ENCODE measurements at regions not wholly inside any gene's neighbourhood (a gene's known extent, or its start where the extent isn't known, plus 50 kb on each side); places are given as distances from the start of the nearest gene placed in this dataset.
A peak's percentile ranks its signal among the peaks of the same experiment; 100 is the strongest.

GRCh38 chr5:139733698-139734538 lies 61.7 kb upstream of the PSD2 start:
- DNase-seq (ENCODE audit: low read depth), result no peak
- no peak overlapping the region for H3K4me3 ChIP-seq (ENCODE audit: low read depth, low read length)
- no peak for TF ChIP-seq CTCF (IDR thresholded peaks at IDR 0.05; ENCODE audit: insufficient read depth, low read depth, low read length, missing control alignments)

DNA sequence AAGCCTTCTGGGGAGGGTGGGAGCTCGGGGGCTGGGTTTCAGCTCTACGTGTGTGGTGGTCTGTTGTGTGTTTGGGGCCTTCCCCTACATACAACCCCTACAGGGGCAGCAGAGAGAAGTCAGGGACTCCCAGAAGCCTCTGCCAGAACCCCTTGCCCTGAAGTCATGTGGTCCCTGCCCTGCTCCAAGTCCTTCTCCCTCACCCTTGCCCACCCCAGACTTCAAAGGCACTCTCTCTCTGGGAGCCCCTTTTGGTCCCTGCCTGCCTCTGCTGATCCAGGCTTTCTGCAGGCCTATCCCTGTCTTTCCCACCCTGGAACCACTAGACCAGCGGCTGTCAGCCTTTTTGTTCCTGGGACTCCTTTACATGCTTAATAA lies 61.1 kb upstream of the PSD2 start:
- no peak for DNase-seq (ENCODE audit: low read depth)
- TF ChIP-seq CTCF (IDR thresholded peaks at IDR 0.05; ENCODE audit: insufficient read depth, low read depth, low read length, missing control alignments), result no peak
- no peak overlapping the region for H3K4me3 ChIP-seq (ENCODE audit: low read depth, low read length)

GRCh38 chr5:139738193-139739149 lies 57.1 kb upstream of the PSD2 start:
- no peak for DNase-seq (ENCODE audit: low read depth)
- H3K4me3 ChIP-seq (ENCODE audit: low read depth, low read length), result no peak overlapping the region
- no peak for TF ChIP-seq CTCF (IDR thresholded peaks at IDR 0.05; ENCODE audit: insufficient read depth, low read depth, low read length, missing control alignments)

DNA sequence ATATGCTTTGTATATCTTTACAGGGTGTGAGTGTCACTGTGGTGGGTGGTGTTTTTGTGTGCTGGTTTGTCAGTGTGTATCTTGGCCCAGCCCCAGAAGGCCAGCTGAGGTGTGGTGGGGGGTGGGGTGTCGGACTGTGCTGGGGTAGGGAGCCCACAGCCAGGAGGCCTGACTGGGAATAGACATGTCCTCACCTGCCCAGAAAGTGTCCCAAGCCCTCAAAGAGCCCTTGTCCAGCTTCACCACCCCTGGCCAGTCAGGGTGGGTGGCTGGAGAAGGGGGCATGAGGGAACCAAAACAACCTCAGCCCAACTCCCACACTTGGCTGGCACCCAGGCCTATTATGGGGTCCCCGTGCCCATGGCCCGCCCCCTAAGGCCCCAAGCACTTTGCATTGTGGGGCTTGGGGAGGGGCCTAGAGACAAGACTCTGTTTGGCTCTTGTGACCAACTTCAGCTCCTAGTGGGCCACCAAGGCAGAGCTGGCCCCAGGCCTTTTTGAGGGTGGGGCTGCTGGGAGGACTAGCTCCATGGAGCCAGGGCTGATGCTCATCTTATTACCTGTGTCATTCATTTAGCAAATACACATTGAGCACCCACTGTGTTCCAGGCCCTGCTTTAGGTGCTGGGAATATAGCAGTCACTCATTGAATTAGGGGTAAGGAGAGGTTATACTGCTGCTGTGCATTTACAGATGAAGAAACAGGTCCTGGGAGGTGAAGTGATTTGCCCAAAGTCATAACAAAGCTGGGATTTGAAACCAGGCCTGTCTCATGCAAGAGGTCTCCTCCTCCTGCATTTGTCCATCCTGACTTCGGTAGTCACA lies 56.2 kb upstream of the PSD2 start:
- no peak overlapping the region for H3K4me3 ChIP-seq (ENCODE audit: low read depth, low read length)
- no peak for DNase-seq (ENCODE audit: low read depth)
- TF ChIP-seq CTCF (IDR thresholded peaks at IDR 0.05; ENCODE audit: insufficient read depth, low read depth, low read length, missing control alignments), result no peak

DNA sequence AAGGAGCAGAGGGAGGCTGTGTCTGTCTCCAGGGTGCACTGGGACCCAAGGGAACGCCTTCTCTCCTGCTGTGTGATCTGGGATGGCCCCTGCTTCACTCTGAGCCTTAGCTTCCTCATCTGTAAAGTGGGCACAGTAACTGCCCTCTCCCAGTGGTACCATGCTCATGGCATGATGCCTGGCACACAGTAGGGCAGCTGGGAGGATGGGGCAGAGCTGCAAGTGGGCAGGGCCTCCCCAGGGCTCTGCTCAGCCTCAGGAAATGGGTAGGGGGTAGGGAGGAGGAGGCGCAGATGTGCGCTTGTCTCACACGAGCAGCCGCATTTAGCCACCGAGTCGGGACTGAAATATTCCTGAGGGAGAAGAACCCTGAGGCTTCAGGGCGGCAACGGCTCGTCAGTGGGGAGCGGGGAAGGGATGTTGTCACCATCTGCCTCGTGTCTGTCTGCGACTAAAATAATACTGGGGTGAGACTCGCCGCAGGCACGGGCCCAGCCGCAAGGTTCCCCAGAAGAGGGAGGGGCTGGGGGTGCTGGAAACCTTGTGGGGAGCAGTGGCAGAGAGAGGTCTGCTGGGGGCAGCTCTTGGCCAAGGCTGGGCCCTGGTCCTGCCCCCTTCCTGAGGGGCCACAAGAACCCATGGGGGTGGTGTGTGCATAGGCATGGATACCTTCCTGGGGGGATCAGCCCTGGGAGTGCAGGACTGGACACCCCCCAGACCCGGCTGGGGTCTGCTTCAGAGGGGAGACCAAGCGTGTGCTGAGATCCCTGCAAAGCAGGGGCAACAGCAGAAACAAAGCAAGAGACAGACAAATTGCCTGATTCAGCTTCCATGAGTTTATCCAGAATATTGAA lies 55.2 kb upstream of the PSD2 start:
- DNase-seq (ENCODE audit: low read depth), result peak; percentile 24
- TF ChIP-seq CTCF (IDR thresholded peaks at IDR 0.05; ENCODE audit: insufficient read depth, low read depth, low read length, missing control alignments), result no peak
- no peak overlapping the region for H3K4me3 ChIP-seq (ENCODE audit: low read depth, low read length)
